IPS-NIHi7 (cell line): ENCODE measurements at regions not wholly inside any gene's neighbourhood (a gene's known extent, or its start where the extent isn't known, plus 50 kb on each side); places are given as distances from the start of the nearest gene placed in this dataset.

Source experiments
- DNase-seq: peaks from one replicate; pipeline ENCODE4 v3.0.0; 2012; ENCODE audit warnings: mixed read lengths; ENCODE audit errors: extremely low spot score

GRCh38 chr3:101085752-101086151, 92.5 kb upstream of the ABI3BP start:
- DNase-seq = no peak

DNA sequence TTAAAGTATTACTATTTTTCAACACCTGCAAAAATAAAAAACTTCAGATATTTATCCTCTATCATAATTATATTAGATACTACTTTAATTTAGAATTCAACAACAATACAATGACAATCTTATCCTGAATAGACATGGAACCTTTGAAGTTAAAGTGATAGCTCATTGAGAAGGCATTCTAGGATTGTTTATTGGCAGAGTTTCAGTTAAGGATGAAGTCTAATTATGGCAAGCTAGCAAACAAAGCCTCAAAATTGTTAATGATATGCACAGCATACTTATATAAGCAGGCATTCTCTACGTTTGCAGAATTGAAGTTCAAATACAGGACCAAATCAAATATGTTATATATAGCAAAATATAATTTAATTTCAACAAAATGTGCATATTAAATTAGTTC, 91.2 kb upstream of the ABI3BP start:
- no peak for DNase-seq

- no peak for DNase-seq
Measured at GRCh38 chr3:101081999-101082398, 88.8 kb upstream of the ABI3BP start.

- no peak for DNase-seq
Measured at GRCh38 chr3:101081446-101081845, 88.2 kb upstream of the ABI3BP start.

GRCh38 chr3:101077361-101078011, 84.3 kb upstream of the ABI3BP start:
- DNase-seq = no peak

GRCh38 chr3:101074518-101074917, 81.3 kb upstream of the ABI3BP start:
- DNase-seq = no peak

- DNase-seq = no peak
Measured at GRCh38 chr3:101072300-101072699, 79.1 kb upstream of the ABI3BP start.

DNA sequence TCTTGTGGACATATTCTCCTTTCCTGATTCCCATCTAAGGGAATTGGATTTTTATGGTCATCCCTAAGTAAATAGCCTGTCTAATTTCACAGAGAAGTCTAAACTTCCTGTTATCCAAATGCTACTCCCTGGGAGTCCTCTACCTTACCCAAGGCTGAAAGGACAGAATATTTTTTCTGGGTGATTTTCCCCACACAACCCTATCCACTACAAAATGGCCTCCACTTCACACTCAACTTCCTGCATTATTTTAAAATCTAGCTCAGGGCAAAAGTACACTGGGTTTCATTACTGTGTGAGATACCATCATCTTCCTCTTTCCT, 77.5 kb upstream of the ABI3BP start:
- DNase-seq = no peak

GRCh38 chr3:101069901-101070798, 76.9 kb upstream of the ABI3BP start:
- DNase-seq = peak; percentile 88

GRCh38 chr3:101068876-101069606, 75.8 kb upstream of the ABI3BP start:
- no peak for DNase-seq

DNA sequence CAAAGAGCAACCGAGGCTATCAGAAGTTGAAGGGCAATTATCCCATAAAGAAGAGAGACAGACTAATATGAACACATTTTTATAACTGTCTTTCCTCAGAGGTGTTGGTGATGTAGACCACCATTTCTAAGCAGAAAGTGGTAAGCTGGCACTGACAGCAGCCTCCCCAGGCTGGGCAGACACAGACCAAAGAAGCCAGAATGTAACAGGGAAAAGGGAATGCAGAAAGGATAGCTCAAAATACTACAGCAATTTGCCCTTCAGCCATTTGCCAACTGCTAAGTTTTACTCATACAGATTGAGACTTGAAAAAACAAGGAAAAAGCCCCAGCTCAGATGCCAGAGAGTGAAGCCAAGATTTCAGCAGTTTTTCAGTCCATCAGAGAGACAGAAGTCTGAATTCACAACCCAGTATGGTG, 73.5 kb upstream of the ABI3BP start:
- no peak for DNase-seq

- DNase-seq = no peak
Measured at GRCh38 chr3:101065962-101066361, 72.7 kb upstream of the ABI3BP start.

GRCh38 chr3:101063401-101063800, 70.2 kb upstream of the ABI3BP start:
- no peak for DNase-seq

GRCh38 chr3:101061312-101061711, 68.1 kb upstream of the ABI3BP start:
- no peak for DNase-seq

DNA sequence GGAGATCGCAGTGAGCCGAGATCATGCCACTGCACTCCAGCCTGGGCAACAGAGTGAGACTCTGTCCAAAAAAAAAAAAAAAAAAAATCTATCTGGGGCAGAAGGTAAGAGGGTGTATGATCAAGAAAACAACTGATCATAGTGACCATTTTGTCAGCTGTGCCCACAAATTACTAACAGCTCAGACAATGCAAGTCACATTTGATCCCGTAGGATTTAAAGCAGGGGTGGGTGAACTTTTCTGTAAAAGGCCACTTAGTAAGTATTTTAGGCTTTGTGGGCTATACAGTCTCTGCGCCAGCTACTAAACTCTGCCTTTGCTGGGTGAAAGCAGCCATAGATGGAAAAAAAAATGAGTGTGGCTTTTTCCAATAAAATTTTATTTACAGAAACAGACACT, 57.6 kb upstream of the ABI3BP start:
- no peak for DNase-seq

- no peak for DNase-seq
Measured at GRCh38 chr3:101050046-101050445, 56.8 kb upstream of the ABI3BP start.

GRCh38 chr3:101049532-101049931, 56.3 kb upstream of the ABI3BP start:
- DNase-seq = no peak

- no peak for DNase-seq
Measured at GRCh38 chr3:101043687-101044078, 50.5 kb upstream of the ABI3BP start.

DNA sequence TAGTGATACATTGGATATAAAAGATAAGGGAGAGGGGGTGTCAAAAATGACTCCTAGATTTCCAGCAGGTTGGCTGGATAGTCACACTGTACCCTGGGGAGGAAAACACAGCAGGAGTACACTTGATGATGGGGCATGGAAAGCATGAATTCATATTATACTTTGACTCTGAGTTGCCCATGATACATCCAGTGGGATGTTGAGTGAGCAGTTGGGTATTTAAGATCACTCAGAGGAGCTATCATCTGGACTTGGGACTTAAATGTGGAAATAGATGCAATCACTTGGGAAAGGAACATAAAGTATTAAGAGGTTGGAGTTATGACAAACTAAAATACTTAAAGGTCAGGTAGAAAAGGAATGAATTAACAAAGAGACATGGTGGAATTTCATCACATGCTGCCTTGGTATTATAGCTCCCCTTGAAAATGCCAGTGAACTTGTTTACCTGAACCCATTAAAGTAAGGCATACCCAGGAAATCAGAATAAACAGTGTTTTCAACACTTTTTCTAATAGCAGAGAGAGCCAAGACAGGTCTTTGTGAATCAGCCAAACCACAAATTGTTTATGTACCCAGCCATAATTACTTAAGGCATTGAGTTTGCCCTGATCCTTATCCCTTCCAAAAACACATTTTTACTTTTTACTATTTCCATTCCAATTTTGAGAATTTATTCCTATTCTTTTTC, 49.9 kb upstream of the ABI3BP start:
- no peak for DNase-seq
